Loucy (cell line): ENCODE measurements at regions not wholly inside any gene's neighbourhood (a gene's known extent, or its start where the extent isn't known, plus 50 kb on each side); places are given as distances from the start of the nearest gene placed in this dataset.

ENCODE experiments used
- H2AFZ ChIP-seq: fragments of 200-600 bp; sonication (generic); 2 replicates; pipeline ENCODE4 v1.6.0; 2016; ENCODE audit warnings: antibody characterized with exemption, mild to moderate bottlenecking, low read length, moderate library complexity
- H3F3A ChIP-seq: fragments of 200-600 bp; 2 replicates; pipeline ENCODE4 v1.6.0; 2016; ENCODE audit warnings: antibody characterized with exemption, low read depth, mild to moderate bottlenecking
- H3K27me3 ChIP-seq: fragments of 200-600 bp; sonication (generic); 2 replicates; pipeline ENCODE4 v1.6.1; 2014; ENCODE audit warnings: low read length, mild to moderate bottlenecking; ENCODE audit not compliant: insufficient read depth, poor library complexity, severe bottlenecking
- H3K36me3 ChIP-seq: fragments of 200-600 bp; sonication (generic); 2 replicates; pipeline ENCODE4 v1.6.1; 2016; ENCODE audit warnings: low read length; ENCODE audit not compliant: insufficient read depth
- H3K4me1 ChIP-seq: fragments of 200-600 bp; sonication (generic); 2 replicates; pipeline ENCODE4 v1.5.1; 2014; ENCODE audit warnings: low read length, mild to moderate bottlenecking; ENCODE audit not compliant: insufficient read depth, poor library complexity, severe bottlenecking
- H3K4me2 ChIP-seq: fragments of 200-600 bp; sonication (generic); 2 replicates; pipeline ENCODE4 v1.6.0; 2014; ENCODE audit warnings: antibody characterized with exemption, low read length, low read depth, mild to moderate bottlenecking; ENCODE audit not compliant: poor library complexity, severe bottlenecking
- H3K4me3 ChIP-seq: fragments of 200-600 bp; sonication (generic); 2 replicates; pipeline ENCODE4 v1.5.1; 2014; ENCODE audit warnings: low read length, mild to moderate bottlenecking, mixed read lengths; ENCODE audit not compliant: poor library complexity, severe bottlenecking
- H3K79me2 ChIP-seq: fragments of 200-600 bp; sonication (generic); 2 replicates; pipeline ENCODE4 v1.6.1; 2014; ENCODE audit warnings: low read length; ENCODE audit not compliant: insufficient read depth
- H3K9ac ChIP-seq: fragments of 200-600 bp; sonication (generic); 2 replicates; pipeline ENCODE4 v1.6.0; 2014; ENCODE audit warnings: mild to moderate bottlenecking, low read depth, low read length, moderate library complexity; ENCODE audit not compliant: poor library complexity, severe bottlenecking
- H3K9me2 ChIP-seq: fragments of 200-600 bp; sonication (generic); replicated peaks from 2 replicates; pipeline ENCODE4 v1.6.1; 2016; ENCODE audit warnings: low read depth, low read length, mixed read lengths
- H3K9me3 ChIP-seq: fragments of 200-600 bp; sonication (generic); 2 replicates; pipeline ENCODE4 v1.6.1; 2014; ENCODE audit warnings: mild to moderate bottlenecking, antibody characterized with exemption, low read length, low read depth; ENCODE audit not compliant: insufficient read depth
- H4K20me1 ChIP-seq: fragments of 200-600 bp; sonication (generic); 2 replicates; pipeline ENCODE4 v1.6.0; 2014; ENCODE audit warnings: antibody characterized with exemption, low read length, mild to moderate bottlenecking; ENCODE audit not compliant: insufficient read depth, poor library complexity, severe bottlenecking
- CTCF ChIP-seq: fragments of 200-600 bp; sonication (generic); conservative IDR thresholded peaks from 2 replicates; pipeline ENCODE4 v1.5.1; 2014; ENCODE audit warnings: mild to moderate bottlenecking, antibody characterized with exemption, low read length
- EZH2phosphoT487 ChIP-seq: fragments of 200-600 bp; IDR thresholded peaks from 2 replicates; pipeline ENCODE4 v1.6.1; 2018; ENCODE audit warnings: antibody characterized with exemption, mild to moderate bottlenecking, moderate library complexity, borderline replicate concordance

GRCh38 chr2:21262426-21262940 is 138.7 kb downstream of the TDRD15 start:
- no peaks in the 10 kb centered on the region for H3K79me2 ChIP-seq
- TF ChIP-seq EZH2phosphoT487: no peak
- no peak for TF ChIP-seq CTCF
- H4K20me1 ChIP-seq: no peaks in the 10 kb centered on the region
- H3K9ac ChIP-seq: no peak overlapping the region
- H3K4me3 ChIP-seq: no peak overlapping the region
- H3F3A ChIP-seq: no peaks in the 10 kb centered on the region
- no peak overlapping the region for H2AFZ ChIP-seq
- H3K36me3 ChIP-seq: no peaks in the 10 kb centered on the region
- H3K4me2 ChIP-seq: no peak overlapping the region
- H3K9me3 ChIP-seq: no peaks in the 10 kb centered on the region
- no peaks in the 10 kb centered on the region for H3K4me1 ChIP-seq
- no peaks in the 10 kb centered on the region for H3K27me3 ChIP-seq
- no peaks in the 10 kb centered on the region for H3K9me2 ChIP-seq

- no peak overlapping the region for H3K4me2 ChIP-seq
- H4K20me1 ChIP-seq: no peaks in the 10 kb centered on the region
- H3K4me3 ChIP-seq: no peak overlapping the region
- H3K9me3 ChIP-seq: no peaks in the 10 kb centered on the region
- H2AFZ ChIP-seq: no peak overlapping the region
- no peaks in the 10 kb centered on the region for H3K9me2 ChIP-seq
- TF ChIP-seq EZH2phosphoT487 (no peak), CTCF (no peak)
- H3K27me3 ChIP-seq: no peaks in the 10 kb centered on the region
- H3K9ac ChIP-seq: no peak overlapping the region
- no peaks in the 10 kb centered on the region for H3K79me2 ChIP-seq
- no peaks in the 10 kb centered on the region for H3K4me1 ChIP-seq
- no peaks in the 10 kb centered on the region for H3K36me3 ChIP-seq
- no peaks in the 10 kb centered on the region for H3F3A ChIP-seq
These were observed 139.9 kb downstream of the TDRD15 start for GRCh38 chr2:21263622-21264021.

GRCh38 chr2:21265752-21266151 is 142.0 kb downstream of the TDRD15 start:
- TF ChIP-seq CTCF: no peak
- no peak for TF ChIP-seq EZH2phosphoT487
- Histone ChIP-seq H2AFZ (no peak overlapping the region), H3K9ac (no peak overlapping the region), H4K20me1 (no peaks in the 10 kb centered on the region), H3K9me3 (no peaks in the 10 kb centered on the region), H3K4me3 (no peak overlapping the region), H3K4me1 (no peaks in the 10 kb centered on the region), H3F3A (no peaks in the 10 kb centered on the region), H3K36me3 (no peaks in the 10 kb centered on the region), H3K79me2 (no peaks in the 10 kb centered on the region), H3K4me2 (no peak overlapping the region), H3K9me2 (no peaks in the 10 kb centered on the region), H3K27me3 (no peaks in the 10 kb centered on the region)
